ENCODE measurements at regions not wholly inside any gene's neighbourhood (a gene's known extent, or its start where the extent isn't known, plus 50 kb on each side); places are given as distances from the start of the nearest gene placed in this dataset.

- TF ChIP-seq CTCF (IDR thresholded peaks at IDR 0.05) (no peak), POLR2A (IDR thresholded peaks at IDR 0.05) (no peak), EP300 (IDR thresholded peaks at IDR 0.05) (no peak)
Observed at GRCh38 chr9:107940616-107941595, 451.3 kb upstream of the KLF4 start.
